HG03025 (cell line): ENCODE measurements at regions not wholly inside any gene's neighbourhood (a gene's known extent, or its start where the extent isn't known, plus 50 kb on each side); places are given as distances from the start of the nearest gene placed in this dataset.
A peak's percentile ranks its signal among the peaks of the same experiment; 100 is the strongest.
"Not testable (repeated sequence)": the region's sequence is repeated elsewhere in the genome, so short reads cannot be mapped to it uniquely, and the experiment has no call there.

Experiments
- ATAC-seq: cut with Tn5 transposase; IDR thresholded peaks from one replicate; pipeline ENCODE4 v1.9.1; 2021; ENCODE audit warnings: mild to moderate bottlenecking, moderate library complexity; ENCODE audit not compliant: unreplicated experiment, low FRiP score

- no peak for ATAC-seq
These were observed 1239.2 kb downstream of the ROBO2 start for GRCh38 chr3:78279091-78279490.

GRCh38 chr3:78281381-78281780 lies 1241.5 kb downstream of the ROBO2 start:
- ATAC-seq = no peak

GRCh38 chr3:78283994-78284393 lies 1244.1 kb downstream of the ROBO2 start:
- no peak for ATAC-seq

GRCh38 chr3:78285032-78285728 lies 1245.3 kb downstream of the ROBO2 start:
- no peak for ATAC-seq

- no peak for ATAC-seq
These were observed 1247.2 kb downstream of the ROBO2 start for GRCh38 chr3:78287085-78287484.

- ATAC-seq = no peak
These were observed 1253.4 kb downstream of the ROBO2 start for GRCh38 chr3:78293284-78293683.

- no peak for ATAC-seq
These were observed 1264.2 kb downstream of the ROBO2 start for GRCh38 chr3:78304115-78304514.

- no peak for ATAC-seq
These were observed 1273.0 kb downstream of the ROBO2 start for GRCh38 chr3:78312851-78313250.

- ATAC-seq = no peak
These were observed 1273.4 kb downstream of the ROBO2 start for GRCh38 chr3:78313332-78313731.

GRCh38 chr3:78314327-78314726 lies 1274.4 kb downstream of the ROBO2 start:
- ATAC-seq = no peak

GRCh38 chr3:78317774-78318173 lies 1277.9 kb downstream of the ROBO2 start:
- ATAC-seq = no peak

GRCh38 chr3:78322780-78323179 lies 1282.9 kb downstream of the ROBO2 start:
- no peak for ATAC-seq

- ATAC-seq = no peak
These were observed 1297.9 kb downstream of the ROBO2 start for GRCh38 chr3:78337801-78338211.

- ATAC-seq = peak; percentile 71
These were observed 1298.5 kb downstream of the ROBO2 start for GRCh38 chr3:78338405-78338804.

GRCh38 chr3:78343221-78343620 lies 1303.3 kb downstream of the ROBO2 start:
- no peak for ATAC-seq

- ATAC-seq = not testable (repeated sequence)
These were observed 1304.4 kb downstream of the ROBO2 start for GRCh38 chr3:78344267-78344666.

- ATAC-seq = no peak
These were observed 1305.0 kb downstream of the ROBO2 start for GRCh38 chr3:78344918-78345317.

GRCh38 chr3:78347176-78347575 lies 1307.3 kb downstream of the ROBO2 start:
- ATAC-seq = no peak

- no peak for ATAC-seq
These were observed 1308.8 kb downstream of the ROBO2 start for GRCh38 chr3:78348664-78349063.

- no peak for ATAC-seq
These were observed 1309.7 kb downstream of the ROBO2 start for GRCh38 chr3:78349571-78349970.

- no peak for ATAC-seq
These were observed 1311.4 kb downstream of the ROBO2 start for GRCh38 chr3:78351334-78351733.

- no peak for ATAC-seq
These were observed 1313.3 kb downstream of the ROBO2 start for GRCh38 chr3:78353231-78353630.

- ATAC-seq = no peak
These were observed 1321.0 kb downstream of the ROBO2 start for GRCh38 chr3:78360849-78361248.
